H9 (cell line): ENCODE measurements at regions not wholly inside any gene's neighbourhood (a gene's known extent, or its start where the extent isn't known, plus 50 kb on each side); places are given as distances from the start of the nearest gene placed in this dataset.
A peak's percentile ranks its signal among the peaks of the same experiment; 100 is the strongest.

Source experiments
- DNase-seq: peaks from one replicate; pipeline ENCODE4 v3.0.0-alpha.2; 2017
- H2AFZ ChIP-seq: one replicate; pipeline ENCODE4 v1.6.1; 2013; ENCODE audit warnings: mild to moderate bottlenecking, low read length, control low read depth, moderate library complexity
- H2AK5ac ChIP-seq: 2 replicates; pipeline ENCODE4 v1.6.1; 2013; ENCODE audit warnings: low read length, control low read depth, mixed read lengths; ENCODE audit not compliant: insufficient read length
- H2BK120ac ChIP-seq: one replicate; pipeline ENCODE4 v1.6.1; 2013; ENCODE audit warnings: low read depth, mild to moderate bottlenecking, low read length, control low read depth, inconsistent platforms; ENCODE audit not compliant: poor library complexity, severe bottlenecking
- H2BK12ac ChIP-seq: 2 replicates; pipeline ENCODE4 v1.6.1; 2013; ENCODE audit warnings: low read length, control low read depth, mixed read lengths, low read depth; ENCODE audit not compliant: insufficient read length
- H2BK15ac ChIP-seq: 2 replicates; pipeline ENCODE4 v1.6.1; 2013; ENCODE audit warnings: low read depth, low read length, control low read depth
- H2BK20ac ChIP-seq: one replicate; pipeline ENCODE4 v1.6.1; 2013; ENCODE audit warnings: low read depth, mild to moderate bottlenecking, low read length, control low read depth, inconsistent platforms; ENCODE audit not compliant: poor library complexity, severe bottlenecking
- H2BK5ac ChIP-seq: 2 replicates; pipeline ENCODE4 v1.6.1; 2013; ENCODE audit warnings: low read length, control low read depth, mixed read lengths; ENCODE audit not compliant: insufficient read length
- H3K14ac ChIP-seq: 2 replicates; pipeline ENCODE4 v1.6.1; 2013; ENCODE audit warnings: low read length, control low read depth; ENCODE audit not compliant: insufficient read depth
- H3K18ac ChIP-seq: 2 replicates; pipeline ENCODE4 v1.6.1; 2013; ENCODE audit warnings: low read depth, mild to moderate bottlenecking, mixed read lengths, low read length, control low read depth; ENCODE audit not compliant: insufficient read length
- H3K23ac ChIP-seq: 2 replicates; pipeline ENCODE4 v1.6.1; 2013; ENCODE audit warnings: low read length, control low read depth, mixed read lengths, low read depth; ENCODE audit not compliant: insufficient read length
- H3K23me2 ChIP-seq: 2 replicates; pipeline ENCODE4 v1.6.1; 2013; ENCODE audit warnings: low read depth, mild to moderate bottlenecking, mixed read lengths, low read length, control low read depth; ENCODE audit not compliant: insufficient read length, poor library complexity, severe bottlenecking
- H3K27ac ChIP-seq: 2 replicates; pipeline ENCODE4 v1.5.1; 2013; ENCODE audit warnings: low read length, control low read depth, mixed read lengths, low read depth; ENCODE audit not compliant: insufficient read length
- H3K27me3 ChIP-seq: 2 replicates; pipeline ENCODE4 v1.6.1; 2013; ENCODE audit warnings: low read length, control low read depth, inconsistent platforms; ENCODE audit not compliant: insufficient read depth
- H3K4ac ChIP-seq: 2 replicates; pipeline ENCODE4 v1.6.1; 2013; ENCODE audit warnings: low read depth, mild to moderate bottlenecking, control low read depth, inconsistent platforms, low read length, moderate library complexity
- H3K4me1 ChIP-seq: 2 replicates; pipeline ENCODE4 v1.6.1; 2013; ENCODE audit warnings: low read length, control low read depth, inconsistent platforms; ENCODE audit not compliant: insufficient read depth
- H3K4me2 ChIP-seq: 2 replicates; pipeline ENCODE4 v1.6.1; 2013; ENCODE audit warnings: low read length, control low read depth, mixed read lengths; ENCODE audit not compliant: insufficient read length, insufficient read depth
- H3K56ac ChIP-seq: 2 replicates; pipeline ENCODE4 v1.6.1; 2013; ENCODE audit warnings: low read depth, mild to moderate bottlenecking, mixed read lengths, low read length, control low read depth; ENCODE audit not compliant: insufficient read length
- H3K79me1 ChIP-seq: 2 replicates; pipeline ENCODE4 v1.6.1; 2013; ENCODE audit warnings: low read depth, mild to moderate bottlenecking, moderate library complexity, low read length, control low read depth, inconsistent platforms; ENCODE audit not compliant: insufficient read depth, poor library complexity, severe bottlenecking
- H3K79me2 ChIP-seq: 2 replicates; pipeline ENCODE4 v1.6.1; 2013; ENCODE audit warnings: low read length, control low read depth, inconsistent platforms; ENCODE audit not compliant: insufficient read depth
- H3K9ac ChIP-seq: 2 replicates; pipeline ENCODE4 v1.6.1; 2013; ENCODE audit warnings: low read length, control low read depth, mixed read lengths; ENCODE audit not compliant: insufficient read length; ENCODE audit errors: extremely low read depth
- H3K9me3 ChIP-seq: one replicate; pipeline ENCODE4 v1.6.1; 2013; ENCODE audit warnings: low read depth, low read length, inconsistent platforms; ENCODE audit not compliant: control insufficient read depth
- H3T11ph ChIP-seq: one replicate; pipeline ENCODE4 v1.6.1; 2013; ENCODE audit warnings: mild to moderate bottlenecking, low read length, control low read depth, inconsistent platforms
- H4K20me1 ChIP-seq: one replicate; pipeline ENCODE4 v1.6.1; 2013; ENCODE audit not compliant: control insufficient read depth, insufficient read length, insufficient read depth
- H4K5ac ChIP-seq: 2 replicates; pipeline ENCODE4 v1.6.1; 2013; ENCODE audit warnings: low read depth, mild to moderate bottlenecking, mixed read lengths, low read length, control low read depth; ENCODE audit not compliant: insufficient read length
- H4K8ac ChIP-seq: replicated peaks from 2 replicates; pipeline ENCODE4 v1.6.1; 2013; ENCODE audit warnings: low read length, control low read depth, mixed read lengths, low read depth; ENCODE audit not compliant: insufficient read length
- H4K91ac ChIP-seq: 2 replicates; pipeline ENCODE4 v1.6.1; 2013; ENCODE audit warnings: low read depth, mild to moderate bottlenecking, moderate library complexity, mixed read lengths, low read length, control low read depth; ENCODE audit not compliant: insufficient read length
- H3K27ac Mint-ChIP-seq, 3 experiments: 2 replicates in 2 of 3; 3 replicates in 1 of 3; pipeline ENCODE4 v1.8.0; 2020 to 2021; ENCODE audit warnings: mixed read lengths in 3 of 3, mild to moderate bottlenecking in 1 of 3, moderate library complexity in 1 of 3
- H3K27me3 Mint-ChIP-seq: 2 replicates; pipeline ENCODE4 v1.8.0; 2021; ENCODE audit warnings: low read depth, mild to moderate bottlenecking, moderate library complexity, mixed read lengths
- H3K36me3 Mint-ChIP-seq, 3 experiments: 2 replicates in 2 of 3; 3 replicates in 1 of 3; pipeline ENCODE4 v1.8.0; 2020 to 2021; ENCODE audit warnings: low read depth in 3 of 3, mixed read lengths in 3 of 3; ENCODE audit not compliant: insufficient read depth in 1 of 3
- H3K4me1 Mint-ChIP-seq, 2 experiments: 2 replicates each; pipeline ENCODE4 v1.8.0; 2020; ENCODE audit warnings: mixed read lengths in 2 of 2
- H3K4me3 Mint-ChIP-seq, 2 experiments: 2 replicates in 1 of 2; 3 replicates in 1 of 2; pipeline ENCODE4 v1.8.0; 2020 to 2021; ENCODE audit warnings: mild to moderate bottlenecking in 2 of 2, mixed read lengths in 2 of 2, moderate library complexity in 1 of 2
- H3K9me3 Mint-ChIP-seq, 2 experiments: 2 replicates in 1 of 2; 3 replicates in 1 of 2; pipeline ENCODE4 v1.8.0; 2020; ENCODE audit warnings: mild to moderate bottlenecking in 2 of 2, mixed read lengths in 2 of 2, moderate library complexity in 1 of 2
- WGBS: extraction: QIAGEN DNeasy Blood & Tissue Kit; methylation state at CpG from one replicate; pipeline ENCODE4 v1.1.7; 2013; ENCODE audit warnings: missing lambda C conversion rate, low lambda C conversion rate, mixed read lengths; ENCODE audit not compliant: insufficient read length; ENCODE audit errors: extremely low coverage; 5-methylcytosine and 5-hydroxymethylcytosine counted together
- TF ChIP-seq, protein P1 (sequence below): fragments of 200-600 bp; sonication (generic); conservative IDR thresholded peaks from 3 replicates; pipeline ENCODE4 v1.8.0; 2021; ENCODE audit warnings: antibody characterized with exemption, mild to moderate bottlenecking

DNA sequence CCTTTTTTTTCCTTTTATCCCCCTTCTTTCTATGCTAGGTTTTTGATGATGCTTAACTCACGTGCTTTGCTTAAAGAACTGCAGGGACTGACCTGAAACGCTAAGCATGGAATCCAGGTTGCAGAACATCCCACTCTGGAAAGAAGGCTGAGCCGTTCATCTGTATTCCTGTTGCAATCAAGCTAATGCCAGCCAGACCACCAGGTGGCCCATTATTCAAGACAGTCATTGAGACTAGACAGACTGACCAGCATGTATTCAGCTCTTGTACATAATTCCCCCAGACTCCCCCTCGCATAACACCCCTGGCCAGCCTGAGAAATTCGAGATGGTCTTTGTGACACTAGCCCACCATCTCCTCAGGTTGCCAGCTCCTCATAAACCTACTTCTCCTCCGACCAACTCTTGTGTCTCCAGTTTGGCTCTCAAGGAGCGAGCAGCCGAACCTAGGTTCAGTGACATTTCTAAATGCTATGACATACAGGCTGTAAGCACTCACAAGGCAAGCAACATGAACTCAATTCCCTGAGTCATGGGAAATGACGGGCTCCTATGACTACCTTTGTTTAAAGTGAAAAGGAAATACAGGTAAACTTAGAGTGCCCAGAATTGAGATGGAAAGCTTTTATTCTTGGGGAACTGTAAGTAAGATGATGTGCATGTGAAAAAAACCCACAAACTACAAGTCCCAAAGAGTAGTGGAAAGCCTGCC lies 309.3 kb upstream of the CDYL start:
- H3K14ac ChIP-seq, result no peak overlapping the region
- H3K79me1 ChIP-seq, result no peaks in the 10 kb centered on the region
- H3K9me3 Mint-ChIP-seq, result peaks cover 19 to 20% of the 10 kb centered on the region in 2 experiments
- H2AFZ ChIP-seq, result no peak overlapping the region
- H2BK5ac ChIP-seq, result no peak overlapping the region
- H4K20me1 ChIP-seq, result no peaks in the 10 kb centered on the region
- H3K23ac ChIP-seq, result no peak overlapping the region
- no peaks in the 10 kb centered on the region for H3K9me3 ChIP-seq
- H3K4me1 ChIP-seq, result peaks cover 2% of the 10 kb centered on the region; the same call in 1 of the 2 replicates
- no peak overlapping the region for H3T11ph ChIP-seq
- no peak overlapping the region for H2BK120ac ChIP-seq
- H3K9ac ChIP-seq, result no peak overlapping the region
- H3K79me2 ChIP-seq, result no peaks in the 10 kb centered on the region
- no CpG with 5 or more reads among the region's 9 CpGs for WGBS
- no peak overlapping the region for H3K4me2 ChIP-seq
- peaks cover 13 to 21% of the 10 kb centered on the region in 2 experiments for H3K4me1 Mint-ChIP-seq
- no peak overlapping the region for H4K91ac ChIP-seq
- no peak overlapping the region for H3K27ac ChIP-seq
- H3K27ac Mint-ChIP-seq, result peak overlapping the region in 1 of 3 experiments; percentile 69; a peak in 1 of 7 replicates
- DNase-seq, result no peak
- peaks cover 11 to 23% (median 13%) of the 10 kb centered on the region in 3 experiments for H3K36me3 Mint-ChIP-seq
- no peak overlapping the region for H2BK20ac ChIP-seq
- H2BK12ac ChIP-seq, result no peak overlapping the region
- H3K18ac ChIP-seq, result no peak overlapping the region
- H3K27me3 Mint-ChIP-seq, result peaks cover 6% of the 10 kb centered on the region
- H3K4me3 Mint-ChIP-seq, result no peak overlapping the region
- no peaks in the 10 kb centered on the region for H3K27me3 ChIP-seq
- H2BK15ac ChIP-seq, result no peak overlapping the region
- no peak overlapping the region for H2AK5ac ChIP-seq
- H3K56ac ChIP-seq, result no peak overlapping the region
- no peak overlapping the region for H4K8ac ChIP-seq
- H4K5ac ChIP-seq, result no peak overlapping the region
- H3K23me2 ChIP-seq, result no peaks in the 10 kb centered on the region
- TF ChIP-seq, protein P1, sequence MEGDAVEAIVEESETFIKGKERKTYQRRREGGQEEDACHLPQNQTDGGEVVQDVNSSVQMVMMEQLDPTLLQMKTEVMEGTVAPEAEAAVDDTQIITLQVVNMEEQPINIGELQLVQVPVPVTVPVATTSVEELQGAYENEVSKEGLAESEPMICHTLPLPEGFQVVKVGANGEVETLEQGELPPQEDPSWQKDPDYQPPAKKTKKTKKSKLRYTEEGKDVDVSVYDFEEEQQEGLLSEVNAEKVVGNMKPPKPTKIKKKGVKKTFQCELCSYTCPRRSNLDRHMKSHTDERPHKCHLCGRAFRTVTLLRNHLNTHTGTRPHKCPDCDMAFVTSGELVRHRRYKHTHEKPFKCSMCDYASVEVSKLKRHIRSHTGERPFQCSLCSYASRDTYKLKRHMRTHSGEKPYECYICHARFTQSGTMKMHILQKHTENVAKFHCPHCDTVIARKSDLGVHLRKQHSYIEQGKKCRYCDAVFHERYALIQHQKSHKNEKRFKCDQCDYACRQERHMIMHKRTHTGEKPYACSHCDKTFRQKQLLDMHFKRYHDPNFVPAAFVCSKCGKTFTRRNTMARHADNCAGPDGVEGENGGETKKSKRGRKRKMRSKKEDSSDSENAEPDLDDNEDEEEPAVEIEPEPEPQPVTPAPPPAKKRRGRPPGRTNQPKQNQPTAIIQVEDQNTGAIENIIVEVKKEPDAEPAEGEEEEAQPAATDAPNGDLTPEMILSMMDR, result no peak; the same call in 2 of the 3 replicates
- H3K4ac ChIP-seq, result no peak overlapping the region
